ENCODE measurements at regions not wholly inside any gene's neighbourhood (a gene's known extent, or its start where the extent isn't known, plus 50 kb on each side); places are given as distances from the start of the nearest gene placed in this dataset.

GRCh38 chr21:16418226-16418625 is 688.4 kb downstream of the USP25 start:
- H3K4me3 ChIP-seq = no peak overlapping the region
- no peak for DNase-seq (ENCODE audit: low spot score)
- H3K9me3 ChIP-seq = no peaks in the 10 kb centered on the region
- H3K27me3 ChIP-seq = no peaks in the 10 kb centered on the region
- H3K27ac ChIP-seq = peak overlapping the region; percentile 80 to 93
- H3K4me1 ChIP-seq = peaks cover 0 to 9% of the 10 kb centered on the region in 2 donors
- H3K36me3 ChIP-seq = no peaks in the 10 kb centered on the region
- TF ChIP-seq, protein P1, sequence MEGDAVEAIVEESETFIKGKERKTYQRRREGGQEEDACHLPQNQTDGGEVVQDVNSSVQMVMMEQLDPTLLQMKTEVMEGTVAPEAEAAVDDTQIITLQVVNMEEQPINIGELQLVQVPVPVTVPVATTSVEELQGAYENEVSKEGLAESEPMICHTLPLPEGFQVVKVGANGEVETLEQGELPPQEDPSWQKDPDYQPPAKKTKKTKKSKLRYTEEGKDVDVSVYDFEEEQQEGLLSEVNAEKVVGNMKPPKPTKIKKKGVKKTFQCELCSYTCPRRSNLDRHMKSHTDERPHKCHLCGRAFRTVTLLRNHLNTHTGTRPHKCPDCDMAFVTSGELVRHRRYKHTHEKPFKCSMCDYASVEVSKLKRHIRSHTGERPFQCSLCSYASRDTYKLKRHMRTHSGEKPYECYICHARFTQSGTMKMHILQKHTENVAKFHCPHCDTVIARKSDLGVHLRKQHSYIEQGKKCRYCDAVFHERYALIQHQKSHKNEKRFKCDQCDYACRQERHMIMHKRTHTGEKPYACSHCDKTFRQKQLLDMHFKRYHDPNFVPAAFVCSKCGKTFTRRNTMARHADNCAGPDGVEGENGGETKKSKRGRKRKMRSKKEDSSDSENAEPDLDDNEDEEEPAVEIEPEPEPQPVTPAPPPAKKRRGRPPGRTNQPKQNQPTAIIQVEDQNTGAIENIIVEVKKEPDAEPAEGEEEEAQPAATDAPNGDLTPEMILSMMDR (IDR thresholded peaks at IDR 0.05) = no peak

- H3K27ac ChIP-seq = peak overlapping the region; percentile 80 to 93
- H3K36me3 ChIP-seq = no peaks in the 10 kb centered on the region
- peak overlapping the region in 1 of 2 donors; percentile 50 for H3K4me3 ChIP-seq
- no peaks in the 10 kb centered on the region for H3K27me3 ChIP-seq
- H3K9me3 ChIP-seq = no peaks in the 10 kb centered on the region
- no peak for DNase-seq (ENCODE audit: low spot score)
- peaks cover 0 to 9% of the 10 kb centered on the region in 2 donors for H3K4me1 ChIP-seq
- TF ChIP-seq, protein P1 (IDR thresholded peaks at IDR 0.05) = no peak
Measured at GRCh38 chr21:16418642-16419041, 688.9 kb downstream of the USP25 start.

DNA sequence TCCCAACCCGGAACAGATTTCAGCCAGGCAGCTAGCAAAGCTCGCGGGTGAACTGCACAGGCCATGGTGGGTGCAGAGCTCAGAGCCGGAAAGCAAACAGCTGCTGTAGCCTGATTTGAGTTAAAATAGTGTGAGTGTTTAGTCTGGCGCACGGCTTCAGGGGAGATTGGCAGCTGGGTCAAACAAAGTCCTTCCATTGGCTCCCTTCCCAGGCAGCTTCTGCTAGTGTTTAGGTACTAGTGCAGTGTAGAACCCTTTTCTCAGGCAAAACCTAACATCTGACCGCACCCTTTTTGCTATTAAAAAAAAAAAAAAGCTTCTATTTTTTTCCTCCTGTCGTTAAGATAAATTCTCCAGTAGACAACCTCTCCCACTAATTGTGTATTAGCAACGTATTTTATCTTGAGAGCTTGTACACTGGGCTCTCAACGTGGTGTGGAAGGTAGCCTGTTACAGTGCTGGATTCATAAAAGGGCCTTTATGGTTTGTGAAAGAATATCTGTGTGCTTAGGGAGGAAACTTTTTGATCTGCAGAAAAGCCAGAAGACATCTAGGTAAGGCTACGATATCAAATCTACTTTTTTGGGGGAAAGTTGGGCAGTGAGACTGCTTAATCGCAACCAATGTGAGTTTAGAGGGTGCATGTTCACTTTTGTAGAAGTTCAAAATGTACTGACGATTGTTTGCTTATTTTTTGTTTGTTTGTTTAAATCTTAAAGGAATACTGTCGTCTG is 689.6 kb downstream of the USP25 start:
- peak; percentile 85 for DNase-seq (ENCODE audit: low spot score)
- H3K4me3 ChIP-seq = peak overlapping the region; percentile 48 to 50
- no peaks in the 10 kb centered on the region for H3K27me3 ChIP-seq
- H3K36me3 ChIP-seq = no peaks in the 10 kb centered on the region
- no peaks in the 10 kb centered on the region for H3K9me3 ChIP-seq
- H3K27ac ChIP-seq = peak overlapping the region; percentile 80 to 93
- peaks cover 0 to 9% of the 10 kb centered on the region in 2 donors for H3K4me1 ChIP-seq
- TF ChIP-seq, protein P1 (IDR thresholded peaks at IDR 0.05) = no peak

DNA sequence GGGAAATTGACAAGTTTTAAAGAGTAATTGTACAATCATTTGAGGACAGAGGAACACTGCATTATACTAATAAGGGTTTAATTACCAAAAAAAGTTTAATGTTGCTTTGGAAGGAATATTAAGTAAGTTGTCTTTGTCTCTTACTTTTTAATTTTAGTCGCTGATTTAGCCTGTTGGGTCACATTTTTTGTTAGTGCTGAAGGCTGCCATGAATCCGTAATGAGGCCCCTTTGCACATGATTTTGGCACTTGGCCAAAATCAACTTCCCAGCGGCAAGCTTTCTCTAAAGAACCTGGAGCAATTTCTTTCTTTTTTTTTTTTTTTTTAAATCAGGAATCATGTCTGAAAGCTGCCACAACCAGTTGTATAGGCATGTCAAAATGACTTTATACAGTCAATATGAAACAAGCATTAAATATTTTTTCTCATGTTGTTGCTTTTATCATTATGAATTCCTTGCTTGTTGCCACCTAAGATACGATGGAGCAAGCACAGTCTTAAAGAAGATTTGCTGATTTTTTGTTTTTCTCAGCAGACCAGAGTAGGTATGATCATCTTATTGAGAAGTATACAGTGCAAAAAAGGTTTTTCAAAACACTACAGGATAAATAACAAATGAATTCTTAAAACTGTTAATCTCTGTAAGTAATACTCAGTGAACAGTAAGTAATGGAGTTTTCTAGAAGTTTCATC is 690.4 kb downstream of the USP25 start:
- Histone ChIP-seq H3K4me1 (peaks cover 0 to 17% of the 10 kb centered on the region in 2 donors), H3K27me3 (no peaks in the 10 kb centered on the region), H3K4me3 (peak overlapping the region; percentile 48 to 50), H3K27ac (peak overlapping the region; percentile 80 to 93), H3K36me3 (no peaks in the 10 kb centered on the region), H3K9me3 (no peaks in the 10 kb centered on the region)
- TF ChIP-seq, protein P1 (IDR thresholded peaks at IDR 0.05) = no peak
- peak; percentile 72 for DNase-seq (ENCODE audit: low spot score)

- TF ChIP-seq, protein P1 (IDR thresholded peaks at IDR 0.05) = no peak
- DNase-seq (ENCODE audit: low spot score) = no peak
- Histone ChIP-seq H3K4me1 (peaks cover 0 to 21% of the 10 kb centered on the region in 2 donors), H3K36me3 (no peaks in the 10 kb centered on the region), H3K27ac (peak overlapping the region; percentile 80 to 93), H3K9me3 (no peaks in the 10 kb centered on the region), H3K4me3 (peak overlapping the region; percentile 48 to 50), H3K27me3 (no peaks in the 10 kb centered on the region)
Measured at GRCh38 chr21:16421007-16421406, 691.2 kb downstream of the USP25 start.
